ENCODE measurements at regions not wholly inside any gene's neighbourhood (a gene's known extent, or its start where the extent isn't known, plus 50 kb on each side); places are given as distances from the start of the nearest gene placed in this dataset.

DNA sequence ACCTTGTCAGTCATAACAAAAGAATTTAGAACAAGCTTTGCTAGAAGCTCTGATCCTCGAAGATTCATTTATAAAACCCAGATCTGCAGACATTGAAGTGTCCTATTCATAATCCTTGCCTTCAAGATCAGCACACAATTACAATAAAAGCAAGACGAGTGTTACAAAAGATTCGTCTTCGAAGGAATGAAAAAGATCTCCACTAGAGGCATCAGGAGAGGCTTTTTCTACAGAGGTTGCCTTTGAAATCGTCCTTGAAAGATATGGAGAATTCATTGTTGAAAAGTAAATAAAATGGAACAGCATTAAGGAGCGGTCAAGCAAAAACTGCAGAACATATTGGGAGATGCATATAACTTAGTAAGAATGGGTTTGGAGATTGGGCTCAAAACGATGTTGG is 146.4 kb downstream of the BMP4 start:
- no peaks in the 10 kb centered on the region for H3K4me1 ChIP-seq (replicated peaks in 1 of 2; ENCODE audit: control insufficient read depth in 2 of 2, insufficient read depth in 2 of 2, low read length in 2 of 2)
- no peak overlapping the region for H3K4me2 ChIP-seq (ENCODE audit: insufficient read depth, low read length)
- H3K9me1 ChIP-seq (ENCODE audit: control insufficient read depth, insufficient read depth, low read length): no peaks in the 10 kb centered on the region
- WGBS (ENCODE audit: insufficient coverage, low coverage, missing lambda C conversion rate): 1% methylated on average over 7 of the region's 7 CpGs
- no peaks in the 10 kb centered on the region for H3K79me2 ChIP-seq (ENCODE audit: control insufficient read depth, insufficient read depth, low read length)
- H3K9ac ChIP-seq (ENCODE audit: insufficient read depth in 1 of 2, low read depth in 2 of 2, low read length in 2 of 2): no peak overlapping the region
- CTCF ChIA-PET (ENCODE audit: low intra/inter-chr PET ratio): no interaction called here
- FAIRE-seq: no peak
- BruUV-seq (replicated peaks): no TSS peak
- H3K27me3 ChIP-seq (ENCODE audit: control insufficient read depth in 2 of 2, insufficient read depth in 2 of 2, low read length in 2 of 2): no peaks in the 10 kb centered on the region
- no peak overlapping the region for H3K4me3 ChIP-seq
- H3K27ac ChIP-seq (ENCODE audit: extremely low read depth, low read depth, low read length): no peak overlapping the region
- no peak for DNase-seq (ENCODE audit: extremely low read depth in 1 of 4, low spot score in 3 of 4)
- POLR2A ChIA-PET: no interaction called here
- in situ Hi-C loops (cut with MboI) (no loop called here), intact Hi-C loops (cut with micrococcal nuclease) (no loop called here)
- no peak overlapping the region for H2AFZ ChIP-seq (ENCODE audit: low read depth, low read length)
- H4K20me1 ChIP-seq (replicated peaks; ENCODE audit: control insufficient read depth, insufficient read depth, low read length): no peaks in the 10 kb centered on the region
- no peaks in the 10 kb centered on the region; the same call in 1 of the 2 replicates for H3K9me3 ChIP-seq (replicated peaks; ENCODE audit: control insufficient read depth, insufficient read depth, low read depth, low read length)
- no peak for ATAC-seq
- H3K36me3 ChIP-seq (ENCODE audit: control insufficient read depth, insufficient read depth, low read length): no peaks in the 10 kb centered on the region
- TF ChIP-seq, protein P1, sequence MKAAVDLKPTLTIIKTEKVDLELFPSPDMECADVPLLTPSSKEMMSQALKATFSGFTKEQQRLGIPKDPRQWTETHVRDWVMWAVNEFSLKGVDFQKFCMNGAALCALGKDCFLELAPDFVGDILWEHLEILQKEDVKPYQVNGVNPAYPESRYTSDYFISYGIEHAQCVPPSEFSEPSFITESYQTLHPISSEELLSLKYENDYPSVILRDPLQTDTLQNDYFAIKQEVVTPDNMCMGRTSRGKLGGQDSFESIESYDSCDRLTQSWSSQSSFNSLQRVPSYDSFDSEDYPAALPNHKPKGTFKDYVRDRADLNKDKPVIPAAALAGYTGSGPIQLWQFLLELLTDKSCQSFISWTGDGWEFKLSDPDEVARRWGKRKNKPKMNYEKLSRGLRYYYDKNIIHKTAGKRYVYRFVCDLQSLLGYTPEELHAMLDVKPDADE (conservative IDR thresholded peaks at IDR 0.05; ENCODE audit: control insufficient read depth, low read depth, low read length): no peak
- TF ChIP-seq HDAC1 (IDR thresholded peaks at IDR 0.05) (no peak), HNRNPLL (IDR thresholded peaks at IDR 0.05; ENCODE audit: low read depth, low read length, poor library complexity, severe bottlenecking) (no peak), PHTF2 (CRISPR knock-in tag; IDR thresholded peaks at IDR 0.05) (no peak), ZFPM2 (CRISPR knock-in tag; IDR thresholded peaks at IDR 0.05) (no peak), KHSRP (IDR thresholded peaks at IDR 0.05) (no peak), EGR1 (conservative IDR thresholded peaks at IDR 0.05) (no peak), SMAD2 (IDR thresholded peaks at IDR 0.05; ENCODE audit: low read depth, low read length) (no peak), SP2 (IDR thresholded peaks at IDR 0.05; ENCODE audit: extremely low read depth, low read depth, low read length, poor library complexity, severe bottlenecking) (no peak), ZNF431 (CRISPR knock-in tag; IDR thresholded peaks at IDR 0.05) (no peak), ZNF584 (CRISPR knock-in tag; IDR thresholded peaks at IDR 0.05; ENCODE audit: low read depth) (no peak), FOXJ2 (tag; IDR thresholded peaks at IDR 0.05) (no peak)
- TF ChIP-seq, protein P2, sequence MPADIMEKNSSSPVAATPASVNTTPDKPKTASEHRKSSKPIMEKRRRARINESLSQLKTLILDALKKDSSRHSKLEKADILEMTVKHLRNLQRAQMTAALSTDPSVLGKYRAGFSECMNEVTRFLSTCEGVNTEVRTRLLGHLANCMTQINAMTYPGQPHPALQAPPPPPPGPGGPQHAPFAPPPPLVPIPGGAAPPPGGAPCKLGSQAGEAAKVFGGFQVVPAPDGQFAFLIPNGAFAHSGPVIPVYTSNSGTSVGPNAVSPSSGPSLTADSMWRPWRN (IDR thresholded peaks at IDR 0.05; ENCODE audit: low read depth): no peak
- TF ChIP-seq, protein P3, sequence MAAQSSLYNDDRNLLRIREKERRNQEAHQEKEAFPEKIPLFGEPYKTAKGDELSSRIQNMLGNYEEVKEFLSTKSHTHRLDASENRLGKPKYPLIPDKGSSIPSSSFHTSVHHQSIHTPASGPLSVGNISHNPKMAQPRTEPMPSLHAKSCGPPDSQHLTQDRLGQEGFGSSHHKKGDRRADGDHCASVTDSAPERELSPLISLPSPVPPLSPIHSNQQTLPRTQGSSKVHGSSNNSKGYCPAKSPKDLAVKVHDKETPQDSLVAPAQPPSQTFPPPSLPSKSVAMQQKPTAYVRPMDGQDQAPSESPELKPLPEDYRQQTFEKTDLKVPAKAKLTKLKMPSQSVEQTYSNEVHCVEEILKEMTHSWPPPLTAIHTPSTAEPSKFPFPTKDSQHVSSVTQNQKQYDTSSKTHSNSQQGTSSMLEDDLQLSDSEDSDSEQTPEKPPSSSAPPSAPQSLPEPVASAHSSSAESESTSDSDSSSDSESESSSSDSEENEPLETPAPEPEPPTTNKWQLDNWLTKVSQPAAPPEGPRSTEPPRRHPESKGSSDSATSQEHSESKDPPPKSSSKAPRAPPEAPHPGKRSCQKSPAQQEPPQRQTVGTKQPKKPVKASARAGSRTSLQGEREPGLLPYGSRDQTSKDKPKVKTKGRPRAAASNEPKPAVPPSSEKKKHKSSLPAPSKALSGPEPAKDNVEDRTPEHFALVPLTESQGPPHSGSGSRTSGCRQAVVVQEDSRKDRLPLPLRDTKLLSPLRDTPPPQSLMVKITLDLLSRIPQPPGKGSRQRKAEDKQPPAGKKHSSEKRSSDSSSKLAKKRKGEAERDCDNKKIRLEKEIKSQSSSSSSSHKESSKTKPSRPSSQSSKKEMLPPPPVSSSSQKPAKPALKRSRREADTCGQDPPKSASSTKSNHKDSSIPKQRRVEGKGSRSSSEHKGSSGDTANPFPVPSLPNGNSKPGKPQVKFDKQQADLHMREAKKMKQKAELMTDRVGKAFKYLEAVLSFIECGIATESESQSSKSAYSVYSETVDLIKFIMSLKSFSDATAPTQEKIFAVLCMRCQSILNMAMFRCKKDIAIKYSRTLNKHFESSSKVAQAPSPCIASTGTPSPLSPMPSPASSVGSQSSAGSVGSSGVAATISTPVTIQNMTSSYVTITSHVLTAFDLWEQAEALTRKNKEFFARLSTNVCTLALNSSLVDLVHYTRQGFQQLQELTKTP (IDR thresholded peaks at IDR 0.05; ENCODE audit: low read depth in 1 of 2, partially characterized antibody in 2 of 2): no peak
- TF ChIP-seq, protein P4, sequence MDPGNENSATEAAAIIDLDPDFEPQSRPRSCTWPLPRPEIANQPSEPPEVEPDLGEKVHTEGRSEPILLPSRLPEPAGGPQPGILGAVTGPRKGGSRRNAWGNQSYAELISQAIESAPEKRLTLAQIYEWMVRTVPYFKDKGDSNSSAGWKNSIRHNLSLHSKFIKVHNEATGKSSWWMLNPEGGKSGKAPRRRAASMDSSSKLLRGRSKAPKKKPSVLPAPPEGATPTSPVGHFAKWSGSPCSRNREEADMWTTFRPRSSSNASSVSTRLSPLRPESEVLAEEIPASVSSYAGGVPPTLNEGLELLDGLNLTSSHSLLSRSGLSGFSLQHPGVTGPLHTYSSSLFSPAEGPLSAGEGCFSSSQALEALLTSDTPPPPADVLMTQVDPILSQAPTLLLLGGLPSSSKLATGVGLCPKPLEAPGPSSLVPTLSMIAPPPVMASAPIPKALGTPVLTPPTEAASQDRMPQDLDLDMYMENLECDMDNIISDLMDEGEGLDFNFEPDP (CRISPR knock-in tag; IDR thresholded peaks at IDR 0.05): no peak
- TF ChIP-seq, protein P5, sequence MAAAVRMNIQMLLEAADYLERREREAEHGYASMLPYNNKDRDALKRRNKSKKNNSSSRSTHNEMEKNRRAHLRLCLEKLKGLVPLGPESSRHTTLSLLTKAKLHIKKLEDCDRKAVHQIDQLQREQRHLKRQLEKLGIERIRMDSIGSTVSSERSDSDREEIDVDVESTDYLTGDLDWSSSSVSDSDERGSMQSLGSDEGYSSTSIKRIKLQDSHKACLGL (CRISPR knock-in tag; IDR thresholded peaks at IDR 0.05; ENCODE audit: borderline replicate concordance, poor library complexity, severe bottlenecking): no peak
